Erythroblast (primary cell): ENCODE measurements at regions not wholly inside any gene's neighbourhood (a gene's known extent, or its start where the extent isn't known, plus 50 kb on each side); places are given as distances from the start of the nearest gene placed in this dataset.

Experiments
- GATA1 ChIP-seq: IDR thresholded peaks from 2 replicates; pipeline ENCODE4 v1.6.1; 2011; ENCODE audit warnings: low read depth, mild to moderate bottlenecking, control low read depth, low read length, moderate library complexity
- POLR2A ChIP-seq: IDR thresholded peaks from 2 replicates; pipeline ENCODE4 v1.6.1; 2011; ENCODE audit warnings: mild to moderate bottlenecking, low read length

DNA sequence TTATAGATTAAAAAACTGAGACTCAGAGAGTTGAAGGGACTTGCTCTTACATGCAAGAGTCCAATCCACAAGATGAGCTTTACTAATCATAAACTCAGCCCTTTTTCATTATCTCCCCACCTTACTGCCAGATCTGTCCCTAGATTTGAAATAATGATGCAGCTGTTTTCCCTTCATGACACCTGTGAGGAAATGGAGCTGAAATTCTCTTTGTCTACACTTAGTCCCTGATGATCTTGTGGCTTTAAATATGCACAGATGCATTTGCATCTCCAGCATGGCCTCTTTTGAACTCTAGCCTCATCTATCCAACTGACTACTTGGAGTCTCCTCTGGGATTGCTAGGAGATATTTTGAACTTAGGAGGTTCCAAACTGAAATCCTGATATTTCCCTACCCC is 188.9 kb upstream of the AFF2 start:
- TF ChIP-seq POLR2A (no peak), GATA1 (no peak)
